Esophagus squamous epithelium (tissue), 4 donors: ENCODE measurements at regions not wholly inside any gene's neighbourhood (a gene's known extent, or its start where the extent isn't known, plus 50 kb on each side); places are given as distances from the start of the nearest gene placed in this dataset.

Experiments used
- POLR2A ChIP-seq, 4 donors: fragments of 450-650 bp; IDR thresholded peaks; one replicate each; pipeline ENCODE4 v1.6.1; 2017; ENCODE audit warnings: antibody characterized with exemption in 4 of 4, mild to moderate bottlenecking in 4 of 4, moderate library complexity in 3 of 4
- TF ChIP-seq, protein P1 (sequence below), 6 experiments: fragments of 450-650 bp in 4 of 6; fragments of 200-600 bp in 2 of 6; sonication (generic) in 2 of 6; IDR thresholded peaks; one replicate each; pipeline ENCODE4 v1.5.1; 2016 to 2019; ENCODE audit warnings: antibody characterized with exemption in 6 of 6, mild to moderate bottlenecking in 4 of 6, moderate library complexity in 4 of 6

DNA sequence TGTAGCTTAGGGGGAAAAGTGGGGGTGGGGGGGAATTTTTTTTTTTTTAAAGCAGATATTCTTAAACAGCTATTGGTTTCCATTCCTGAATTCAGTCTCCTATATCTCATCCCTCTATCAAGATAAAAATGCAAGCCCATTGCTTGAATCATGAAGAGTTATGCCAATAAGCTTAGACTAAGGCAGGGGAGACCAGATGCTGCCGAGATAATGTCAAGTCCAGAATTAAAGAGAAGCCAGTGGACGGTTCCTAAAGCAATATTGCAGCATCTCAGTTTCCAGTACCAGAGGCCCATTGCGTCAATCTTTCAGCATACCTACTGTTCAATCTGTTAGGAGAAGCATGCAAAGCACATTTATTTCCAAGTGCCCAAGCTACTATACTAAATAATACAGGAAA, 309.4 kb downstream of the BARHL2 start:
- TF ChIP-seq, protein P1, sequence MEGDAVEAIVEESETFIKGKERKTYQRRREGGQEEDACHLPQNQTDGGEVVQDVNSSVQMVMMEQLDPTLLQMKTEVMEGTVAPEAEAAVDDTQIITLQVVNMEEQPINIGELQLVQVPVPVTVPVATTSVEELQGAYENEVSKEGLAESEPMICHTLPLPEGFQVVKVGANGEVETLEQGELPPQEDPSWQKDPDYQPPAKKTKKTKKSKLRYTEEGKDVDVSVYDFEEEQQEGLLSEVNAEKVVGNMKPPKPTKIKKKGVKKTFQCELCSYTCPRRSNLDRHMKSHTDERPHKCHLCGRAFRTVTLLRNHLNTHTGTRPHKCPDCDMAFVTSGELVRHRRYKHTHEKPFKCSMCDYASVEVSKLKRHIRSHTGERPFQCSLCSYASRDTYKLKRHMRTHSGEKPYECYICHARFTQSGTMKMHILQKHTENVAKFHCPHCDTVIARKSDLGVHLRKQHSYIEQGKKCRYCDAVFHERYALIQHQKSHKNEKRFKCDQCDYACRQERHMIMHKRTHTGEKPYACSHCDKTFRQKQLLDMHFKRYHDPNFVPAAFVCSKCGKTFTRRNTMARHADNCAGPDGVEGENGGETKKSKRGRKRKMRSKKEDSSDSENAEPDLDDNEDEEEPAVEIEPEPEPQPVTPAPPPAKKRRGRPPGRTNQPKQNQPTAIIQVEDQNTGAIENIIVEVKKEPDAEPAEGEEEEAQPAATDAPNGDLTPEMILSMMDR (IDR thresholded peaks at IDR 0.05): no peak
- no peak for TF ChIP-seq POLR2A (IDR thresholded peaks at IDR 0.05)
